Esophagus muscularis mucosa (tissue), 4 donors: ENCODE measurements at regions not wholly inside any gene's neighbourhood (a gene's known extent, or its start where the extent isn't known, plus 50 kb on each side); places are given as distances from the start of the nearest gene placed in this dataset.

Experiments used
- DNase-seq: peaks from one replicate; pipeline ENCODE4 v3.0.0-alpha.2; 2017; ENCODE audit errors: extremely low spot score
- H3K27ac ChIP-seq, 4 donors: fragments of 200-600 bp; sonication (generic); replicated peaks in 1 of 4; 1 replicate in 3 of 4; 2 replicates in 1 of 4; pipeline ENCODE4 v1.5.1; 2016 to 2019; ENCODE audit warnings: mild to moderate bottlenecking in 1 of 4
- H3K27me3 ChIP-seq, 4 donors: fragments of 200-600 bp; sonication (generic); one replicate each; pipeline versions ENCODE4 v1.5.1 to v1.6.0; 2016 to 2019
- H3K36me3 ChIP-seq, 4 donors: fragments of 200-600 bp; sonication (generic); one replicate each; pipeline ENCODE4 v1.5.1; 2016 to 2019
- H3K4me1 ChIP-seq, 4 donors: fragments of 200-600 bp; sonication (generic); one replicate each; pipeline ENCODE4 v1.5.1; 2016 to 2019
- H3K4me3 ChIP-seq, 4 donors: fragments of 200-600 bp; sonication (generic); 1 replicate in 2 of 4; 2 replicates in 2 of 4; pipeline ENCODE4 v1.5.1; 2016 to 2019; ENCODE audit warnings: mild to moderate bottlenecking in 4 of 4, moderate library complexity in 1 of 4
- H3K9me3 ChIP-seq, 4 donors: fragments of 200-600 bp; sonication (generic); 1 replicate in 3 of 4; 2 replicates in 1 of 4; pipeline ENCODE4 v1.5.1; 2016 to 2019
- EP300 ChIP-seq: sonication (generic); formaldehyde crosslinking; IDR thresholded peaks from one replicate; pipeline ENCODE4 v1.6.1; 2017; ENCODE audit warnings: antibody characterized with exemption
- POLR2A ChIP-seq: fragments of 450-650 bp; IDR thresholded peaks from one replicate; pipeline ENCODE4 v1.6.1; 2017; ENCODE audit warnings: antibody characterized with exemption, moderate library complexity, mild to moderate bottlenecking, low read depth
- POLR2AphosphoS5 ChIP-seq, 2 donors: sonication (generic); formaldehyde crosslinking; IDR thresholded peaks; one replicate each; pipeline ENCODE4 v1.6.1; 2017; ENCODE audit warnings: antibody characterized with exemption in 2 of 2
- WGBS: methylation state at CpG from one replicate; pipeline ENCODE4 v1.1.5; 2018; 5-methylcytosine and 5-hydroxymethylcytosine counted together
- intact Hi-C: fragments of 100-400 bp; cut with DNase I; formaldehyde crosslinking; loops from one replicate; pipeline ENCODE4 v1.15.1; 2023
- TF ChIP-seq, protein P1 (sequence below), 3 experiments: fragments of 200-600 bp in 2 of 3; fragments of 450-650 bp in 1 of 3; sonication (generic) in 2 of 3; IDR thresholded peaks; one replicate each; pipeline ENCODE4 v1.5.1; 2017 to 2019; ENCODE audit warnings: antibody characterized with exemption in 3 of 3, mild to moderate bottlenecking in 2 of 3, moderate library complexity in 1 of 3

- Histone ChIP-seq H3K4me1 (no peaks in the 10 kb centered on the region), H3K27me3 (no peaks in the 10 kb centered on the region), H3K36me3 (no peaks in the 10 kb centered on the region), H3K4me3 (no peak overlapping the region), H3K27ac (no peak overlapping the region), H3K9me3 (no peaks in the 10 kb centered on the region)
- WGBS: 43% methylated on average over 3 of the region's 3 CpGs
- DNase-seq: no peak
- TF ChIP-seq POLR2A: no peak
- TF ChIP-seq POLR2AphosphoS5 (IDR thresholded peaks at IDR 0.05): no peak
- TF ChIP-seq, protein P1, sequence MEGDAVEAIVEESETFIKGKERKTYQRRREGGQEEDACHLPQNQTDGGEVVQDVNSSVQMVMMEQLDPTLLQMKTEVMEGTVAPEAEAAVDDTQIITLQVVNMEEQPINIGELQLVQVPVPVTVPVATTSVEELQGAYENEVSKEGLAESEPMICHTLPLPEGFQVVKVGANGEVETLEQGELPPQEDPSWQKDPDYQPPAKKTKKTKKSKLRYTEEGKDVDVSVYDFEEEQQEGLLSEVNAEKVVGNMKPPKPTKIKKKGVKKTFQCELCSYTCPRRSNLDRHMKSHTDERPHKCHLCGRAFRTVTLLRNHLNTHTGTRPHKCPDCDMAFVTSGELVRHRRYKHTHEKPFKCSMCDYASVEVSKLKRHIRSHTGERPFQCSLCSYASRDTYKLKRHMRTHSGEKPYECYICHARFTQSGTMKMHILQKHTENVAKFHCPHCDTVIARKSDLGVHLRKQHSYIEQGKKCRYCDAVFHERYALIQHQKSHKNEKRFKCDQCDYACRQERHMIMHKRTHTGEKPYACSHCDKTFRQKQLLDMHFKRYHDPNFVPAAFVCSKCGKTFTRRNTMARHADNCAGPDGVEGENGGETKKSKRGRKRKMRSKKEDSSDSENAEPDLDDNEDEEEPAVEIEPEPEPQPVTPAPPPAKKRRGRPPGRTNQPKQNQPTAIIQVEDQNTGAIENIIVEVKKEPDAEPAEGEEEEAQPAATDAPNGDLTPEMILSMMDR (IDR thresholded peaks at IDR 0.05): no peak
- TF ChIP-seq EP300: no peak
- intact Hi-C loops: no loop called here
Measured at GRCh38 chr5:107121793-107122519, 548.8 kb downstream of the EFNA5 start.

DNA sequence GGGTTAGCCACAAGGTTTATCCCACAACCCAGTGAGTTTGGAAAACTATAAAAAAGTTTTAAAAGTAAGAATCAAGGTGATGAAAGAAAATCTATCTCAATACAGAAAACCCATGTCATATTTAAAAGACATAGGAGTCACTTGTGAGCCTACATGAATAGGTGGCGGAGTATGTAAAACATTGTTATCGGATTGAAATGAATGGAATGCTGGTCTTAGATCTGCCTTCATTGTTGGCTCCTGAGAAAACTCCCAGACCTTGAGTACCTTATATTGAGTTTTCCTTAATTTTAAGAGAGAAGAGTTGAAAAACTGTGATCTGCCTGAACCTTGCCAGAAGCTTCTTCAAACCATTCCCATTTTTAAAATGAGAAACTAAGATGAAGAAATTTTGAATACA, 551.1 kb downstream of the EFNA5 start:
- no peaks in the 10 kb centered on the region for H3K4me1 ChIP-seq
- no peaks in the 10 kb centered on the region for H3K27me3 ChIP-seq
- TF ChIP-seq POLR2A (no peak), EP300 (no peak), POLR2AphosphoS5 (IDR thresholded peaks at IDR 0.05) (no peak)
- TF ChIP-seq, protein P1 (IDR thresholded peaks at IDR 0.05): no peak
- no peak overlapping the region for H3K27ac ChIP-seq
- H3K36me3 ChIP-seq: no peaks in the 10 kb centered on the region
- intact Hi-C loops: no loop called here
- DNase-seq: no peak
- 100% methylated on average over 2 of the region's 2 CpGs for WGBS
- no peak overlapping the region for H3K4me3 ChIP-seq
- H3K9me3 ChIP-seq: no peaks in the 10 kb centered on the region

DNA sequence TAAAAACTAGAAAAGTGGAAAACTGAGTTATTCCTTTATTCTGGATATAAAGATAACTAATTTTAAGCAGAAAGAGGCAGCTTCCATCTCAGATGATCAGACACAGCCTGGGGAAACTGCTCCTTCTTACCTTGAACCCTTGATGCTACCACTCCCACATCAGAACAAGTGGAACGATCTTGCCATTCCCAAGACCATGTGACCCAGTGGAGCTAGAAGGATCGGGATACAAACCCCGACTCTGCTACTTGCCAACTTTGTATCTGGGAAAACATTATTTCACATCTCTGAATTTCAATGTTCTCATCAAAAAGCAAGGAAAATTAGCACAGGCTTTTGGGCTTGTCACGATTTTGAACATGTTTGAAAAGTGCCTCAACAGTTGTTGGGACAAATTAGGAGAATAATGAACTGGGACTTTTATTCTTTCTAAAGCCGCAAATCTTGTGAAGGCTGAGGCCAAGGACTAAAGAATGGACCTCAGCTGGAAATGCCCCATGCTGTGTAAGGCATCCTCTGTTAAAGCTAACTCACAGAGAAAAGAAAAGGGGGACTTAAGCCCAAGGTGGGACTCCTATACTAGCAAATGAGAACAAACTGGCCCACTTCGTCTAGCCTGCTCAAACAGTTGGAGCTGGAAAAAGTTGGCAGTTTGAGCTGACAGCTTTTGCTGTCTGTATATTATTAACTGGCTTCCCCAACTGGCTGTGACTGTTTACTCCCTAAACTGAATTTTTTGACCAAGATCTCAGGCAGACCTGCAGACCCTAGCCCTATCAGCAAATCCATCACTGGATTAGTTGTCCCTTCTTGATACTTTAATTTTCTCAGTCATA, 552.3 kb downstream of the EFNA5 start:
- Histone ChIP-seq H3K27ac (no peak overlapping the region), H3K36me3 (no peaks in the 10 kb centered on the region), H3K9me3 (no peaks in the 10 kb centered on the region), H3K4me3 (no peak overlapping the region), H3K4me1 (no peaks in the 10 kb centered on the region), H3K27me3 (no peaks in the 10 kb centered on the region)
- intact Hi-C loops: no loop called here
- TF ChIP-seq, protein P1 (IDR thresholded peaks at IDR 0.05): no peak
- TF ChIP-seq POLR2A: no peak
- no peak for TF ChIP-seq POLR2AphosphoS5 (IDR thresholded peaks at IDR 0.05)
- TF ChIP-seq EP300: no peak
- DNase-seq: no peak
- 95% methylated on average over 6 of the region's 6 CpGs for WGBS

GRCh38 chr5:107112216-107112615, 558.5 kb downstream of the EFNA5 start:
- 51% methylated on average over 5 of the region's 5 CpGs for WGBS
- Histone ChIP-seq H3K4me1 (no peaks in the 10 kb centered on the region), H3K9me3 (peaks cover 0 to 12% (median 0%) of the 10 kb centered on the region in 4 donors), H3K36me3 (no peaks in the 10 kb centered on the region), H3K27ac (no peak overlapping the region), H3K4me3 (no peak overlapping the region), H3K27me3 (no peaks in the 10 kb centered on the region)
- intact Hi-C loops: no loop called here
- DNase-seq: no peak
- TF ChIP-seq, protein P1 (IDR thresholded peaks at IDR 0.05): no peak
- TF ChIP-seq EP300 (no peak), POLR2AphosphoS5 (IDR thresholded peaks at IDR 0.05) (no peak), POLR2A (no peak)
